Ectodermal cell (in vitro differentiated cells): ENCODE measurements at regions not wholly inside any gene's neighbourhood (a gene's known extent, or its start where the extent isn't known, plus 50 kb on each side); places are given as distances from the start of the nearest gene placed in this dataset.
"Not testable (repeated sequence)": the region's sequence is repeated elsewhere in the genome, so short reads cannot be mapped to it uniquely, and the experiment has no call there.

Experiments
- H3K27ac ChIP-seq: 2 replicates; pipeline ENCODE4 v1.7.0; 2013; ENCODE audit warnings: mild to moderate bottlenecking, low read depth, low read length; ENCODE audit not compliant: insufficient read depth, poor library complexity, severe bottlenecking
- H3K27me3 ChIP-seq: 2 replicates; pipeline ENCODE4 v1.7.0; 2013; ENCODE audit warnings: mild to moderate bottlenecking, low read length; ENCODE audit not compliant: insufficient read depth, control insufficient read depth, poor library complexity, severe bottlenecking
- H3K36me3 ChIP-seq: one replicate; pipeline ENCODE4 v1.7.0; 2013; ENCODE audit warnings: low read length; ENCODE audit not compliant: control insufficient read depth, insufficient read depth
- H3K4me1 ChIP-seq: one replicate; pipeline ENCODE4 v1.7.0; 2013; ENCODE audit warnings: low read length; ENCODE audit not compliant: control insufficient read depth, insufficient read depth
- H3K4me3 ChIP-seq: 2 replicates; pipeline ENCODE4 v1.7.0; 2013; ENCODE audit warnings: low read depth, low read length, control low read depth; ENCODE audit not compliant: insufficient read depth
- H3K9me3 ChIP-seq: 2 replicates; pipeline ENCODE4 v1.7.0; 2013; ENCODE audit warnings: mild to moderate bottlenecking, low read length, moderate library complexity; ENCODE audit not compliant: control insufficient read depth
- WGBS, 2 experiments: methylation state at CpG; one replicate each; pipeline ENCODE4 v1.1.7; 2013; ENCODE audit warnings: missing lambda C conversion rate in 2 of 2; 5-methylcytosine and 5-hydroxymethylcytosine counted together

GRCh38 chr2:223282221-223282620, 230.2 kb downstream of the KCNE4 start:
- no peak overlapping the region for H3K27ac ChIP-seq
- no peaks in the 10 kb centered on the region for H3K4me1 ChIP-seq
- no peak overlapping the region for H3K4me3 ChIP-seq
- H3K9me3 ChIP-seq = no peaks in the 10 kb centered on the region
- H3K36me3 ChIP-seq = no peaks in the 10 kb centered on the region
- H3K27me3 ChIP-seq = no peaks in the 10 kb centered on the region

- no peaks in the 10 kb centered on the region for H3K27me3 ChIP-seq
- no peaks in the 10 kb centered on the region for H3K4me1 ChIP-seq
- WGBS, 2 experiments = 84 to 88% methylated on average over 2 of the region's 2 CpGs
These were observed 231.3 kb downstream of the KCNE4 start for GRCh38 chr2:223283329-223283728.

DNA sequence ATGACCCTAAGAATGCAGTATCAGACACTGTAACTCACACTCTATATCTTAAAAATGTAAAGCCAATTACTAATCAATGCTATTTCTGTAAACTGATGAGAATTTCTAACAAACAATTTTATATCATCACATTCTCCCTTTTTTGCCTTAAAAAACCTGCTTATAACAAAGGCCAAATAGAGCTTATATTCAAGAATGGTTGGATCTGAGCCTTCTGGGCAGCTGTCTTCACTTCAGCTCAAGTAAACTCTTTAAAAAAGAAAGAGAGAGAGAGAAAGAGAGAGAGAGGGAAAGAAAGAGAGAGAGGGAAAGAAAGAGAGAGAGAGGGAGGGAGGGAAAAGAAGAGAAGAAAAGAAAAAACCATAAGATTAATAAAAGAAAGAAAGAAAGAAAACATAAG, 231.8 kb downstream of the KCNE4 start:
- Histone ChIP-seq H3K27ac (no peak overlapping the region), H3K36me3 (no peaks in the 10 kb centered on the region), H3K27me3 (no peaks in the 10 kb centered on the region), H3K4me1 (no peaks in the 10 kb centered on the region), H3K9me3 (no peaks in the 10 kb centered on the region), H3K4me3 (no peak overlapping the region)

More at GRCh38 chr2:223283329-223283728, 231.3 kb downstream of the KCNE4 start:
- Histone ChIP-seq H3K36me3 (no peaks in the 10 kb centered on the region), H3K27ac (no peak overlapping the region), H3K9me3 (no peaks in the 10 kb centered on the region), H3K4me3 (no peak overlapping the region)

DNA sequence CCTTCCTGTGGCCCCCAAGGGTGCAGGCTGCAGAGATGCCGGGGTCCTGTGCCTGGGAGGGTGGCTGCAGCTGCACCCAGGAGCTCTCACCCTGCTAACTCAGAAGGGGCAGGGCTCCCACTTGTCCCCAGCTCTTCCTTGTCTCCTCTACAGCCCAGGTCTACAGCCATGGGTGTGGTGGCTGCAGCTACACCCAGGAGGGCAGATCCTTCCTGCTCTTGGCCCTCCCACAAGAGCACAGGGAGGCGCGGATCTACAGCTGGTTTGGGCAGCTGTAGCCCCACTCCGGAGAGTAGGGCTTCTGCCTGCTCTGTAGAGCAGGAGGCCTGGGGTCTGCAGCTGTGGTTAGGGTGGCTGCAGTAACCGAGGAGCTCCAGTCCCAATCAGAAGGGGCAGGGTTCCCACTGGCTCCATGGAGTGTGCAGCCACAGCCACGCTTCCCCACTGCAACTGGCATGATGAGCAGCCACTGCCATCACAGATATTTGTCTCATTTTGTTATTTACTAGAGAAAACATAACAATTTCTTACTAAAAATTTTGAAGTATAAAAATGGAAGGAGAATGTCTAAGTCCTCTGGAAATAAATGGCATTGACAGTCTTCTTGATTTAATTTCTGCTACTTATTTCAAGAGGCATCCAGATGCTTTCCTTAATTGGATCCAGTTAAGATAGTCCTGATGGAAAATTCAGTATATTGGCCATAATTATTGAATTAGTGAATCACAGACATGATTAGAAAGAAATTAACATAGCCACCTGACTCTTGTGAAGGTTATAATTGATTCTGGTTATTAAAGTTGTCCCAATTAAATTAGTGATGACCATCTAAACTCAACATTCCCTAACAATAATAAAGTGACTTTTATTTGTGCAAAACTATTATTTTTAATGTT, 233.6 kb downstream of the KCNE4 start:
- no peaks in the 10 kb centered on the region for H3K9me3 ChIP-seq
- H3K27ac ChIP-seq = no peak overlapping the region
- H3K27me3 ChIP-seq = no peaks in the 10 kb centered on the region
- H3K4me3 ChIP-seq = no peak overlapping the region
- H3K36me3 ChIP-seq = no peaks in the 10 kb centered on the region
- H3K4me1 ChIP-seq = no peaks in the 10 kb centered on the region
- 93 to 95% methylated on average over 6 of the region's 6 CpGs for WGBS, 2 experiments

DNA sequence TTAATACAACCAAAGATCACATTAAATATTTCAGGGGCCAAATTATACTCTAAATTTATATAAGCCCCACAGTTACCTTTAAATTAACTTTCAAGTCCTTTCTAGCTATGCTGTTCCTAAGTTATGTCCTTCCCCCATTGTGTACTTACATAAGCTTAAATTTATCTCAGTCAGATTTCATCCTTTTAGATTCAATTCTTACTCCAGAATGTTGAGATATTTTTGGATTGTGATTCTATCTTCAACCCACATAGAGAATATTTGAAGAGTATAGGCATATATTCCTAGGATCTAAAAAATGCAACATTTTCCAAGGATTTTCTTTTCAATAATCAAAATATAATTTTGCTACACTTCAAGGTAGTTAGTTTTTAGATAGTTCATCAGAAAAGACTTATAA, 242.8 kb downstream of the KCNE4 start:
- Histone ChIP-seq H3K36me3 (no peaks in the 10 kb centered on the region), H3K4me1 (peaks cover 10% of the 10 kb centered on the region), H3K9me3 (no peaks in the 10 kb centered on the region), H3K27me3 (no peaks in the 10 kb centered on the region), H3K27ac (no peak overlapping the region), H3K4me3 (no peak overlapping the region)

- H3K9me3 ChIP-seq = no peaks in the 10 kb centered on the region
- no peak overlapping the region for H3K4me3 ChIP-seq
- no peak overlapping the region for H3K27ac ChIP-seq
- H3K4me1 ChIP-seq = peaks cover 10% of the 10 kb centered on the region
- no peaks in the 10 kb centered on the region for H3K36me3 ChIP-seq
- no peaks in the 10 kb centered on the region for H3K27me3 ChIP-seq
These were observed 245.8 kb downstream of the KCNE4 start for GRCh38 chr2:223297788-223298187.

DNA sequence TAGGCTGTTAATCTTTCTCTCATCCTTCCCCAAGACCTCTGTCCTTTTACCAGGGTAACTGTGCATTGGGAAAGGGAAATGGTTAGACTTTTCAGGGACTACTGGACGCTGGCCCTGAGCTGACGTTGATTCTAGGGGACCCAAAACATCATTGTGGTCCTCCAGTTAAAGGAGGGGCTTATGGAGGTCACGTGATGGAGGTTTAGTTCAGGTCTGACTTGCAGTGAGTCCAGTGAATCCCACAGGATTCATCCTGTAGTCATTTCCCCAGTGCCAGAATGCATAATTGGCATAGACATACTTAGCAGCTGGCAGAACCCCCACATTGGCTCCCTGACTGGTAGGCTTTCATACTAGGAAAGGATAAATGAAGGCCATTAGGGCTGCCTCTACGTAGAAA, 246.3 kb downstream of the KCNE4 start:
- H3K4me1 ChIP-seq = peaks cover 10% of the 10 kb centered on the region
- H3K27me3 ChIP-seq, H3K4me3 ChIP-seq, H3K9me3 ChIP-seq, H3K36me3 ChIP-seq, H3K27ac ChIP-seq: not testable (repeated sequence)
- 91 to 94% methylated on average over 4 of the region's 4 CpGs for WGBS, 2 experiments

- 92 to 96% methylated on average over 4 of the region's 4 CpGs for WGBS, 2 experiments
These were observed 248.3 kb downstream of the KCNE4 start for GRCh38 chr2:223300326-223300725.

GRCh38 chr2:223306371-223306770, 254.4 kb downstream of the KCNE4 start:
- H3K9me3 ChIP-seq = no peaks in the 10 kb centered on the region
- H3K4me1 ChIP-seq = no peaks in the 10 kb centered on the region
- H3K36me3 ChIP-seq = no peaks in the 10 kb centered on the region
- H3K4me3 ChIP-seq = no peak overlapping the region
- 49 to 54% methylated on average over 3 of the region's 3 CpGs for WGBS, 2 experiments
- no peaks in the 10 kb centered on the region for H3K27me3 ChIP-seq
- H3K27ac ChIP-seq = no peak overlapping the region

More at GRCh38 chr2:223300326-223300725, 248.3 kb downstream of the KCNE4 start:
- Histone ChIP-seq H3K4me3 (no peak overlapping the region), H3K4me1 (peaks cover 10% of the 10 kb centered on the region), H3K27ac (no peak overlapping the region), H3K27me3 (no peaks in the 10 kb centered on the region), H3K9me3 (no peaks in the 10 kb centered on the region), H3K36me3 (no peaks in the 10 kb centered on the region)

DNA sequence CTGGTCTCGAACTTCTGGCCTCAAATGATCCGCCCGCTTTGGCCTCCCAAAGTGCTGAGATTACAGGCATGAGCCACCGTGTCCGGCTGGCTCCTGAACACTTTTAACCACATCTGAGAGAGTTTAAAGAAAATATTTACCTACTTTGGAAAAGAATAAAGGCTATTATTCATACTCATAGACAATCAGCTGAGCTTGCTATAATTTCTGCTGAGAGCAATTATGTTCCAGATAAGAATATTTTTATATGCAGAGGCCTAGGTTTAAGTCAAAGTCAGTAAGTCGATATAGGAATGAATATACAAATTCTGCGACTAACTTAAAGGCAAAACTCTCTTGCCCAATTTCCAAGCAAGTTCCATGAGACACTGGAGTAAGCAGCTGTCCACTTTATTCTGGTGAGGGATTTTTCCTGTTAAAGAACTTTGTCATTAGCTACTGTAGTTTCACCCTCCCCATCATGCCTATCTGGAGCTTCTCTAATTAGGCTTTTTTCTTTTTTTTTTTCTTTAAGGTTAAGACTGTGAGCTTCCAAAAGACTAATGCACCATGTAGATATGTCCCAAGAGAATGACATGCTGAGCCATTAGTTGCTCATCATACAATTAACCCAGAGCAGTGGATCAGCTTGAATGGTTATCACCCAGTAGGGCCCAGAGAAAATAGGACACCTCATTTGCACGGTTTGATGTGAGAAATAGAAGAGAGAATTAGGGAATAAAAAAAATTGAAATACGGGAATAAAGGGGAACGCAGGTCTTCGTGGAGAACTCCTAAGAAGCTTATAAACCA, 260.1 kb downstream of the KCNE4 start:
- no peaks in the 10 kb centered on the region for H3K9me3 ChIP-seq
- WGBS, 2 experiments = 81 to 84% methylated on average over 11 of the region's 11 CpGs
- no peaks in the 10 kb centered on the region for H3K4me1 ChIP-seq
- H3K4me3 ChIP-seq = no peak overlapping the region
- no peak overlapping the region for H3K27ac ChIP-seq
- H3K36me3 ChIP-seq = no peaks in the 10 kb centered on the region
- H3K27me3 ChIP-seq = no peaks in the 10 kb centered on the region
